Neural crest cell (in vitro differentiated cells): ENCODE measurements at regions not wholly inside any gene's neighbourhood (a gene's known extent, or its start where the extent isn't known, plus 50 kb on each side); places are given as distances from the start of the nearest gene placed in this dataset.

Experiments
- DNase-seq: peaks from one replicate; pipeline ENCODE4 v3.0.0; 2021; ENCODE audit warnings: low read depth, mixed read lengths, low spot score
- H3K27ac Mint-ChIP-seq: one replicate; pipeline ENCODE4 v1.8.0; 2021; ENCODE audit warnings: mild to moderate bottlenecking, mixed read lengths; ENCODE audit not compliant: unreplicated experiment
- H3K27me3 Mint-ChIP-seq: 2 replicates; pipeline ENCODE4 v1.8.0; 2021; ENCODE audit warnings: low read depth, mild to moderate bottlenecking, mixed read lengths
- H3K36me3 Mint-ChIP-seq: 2 replicates; pipeline ENCODE4 v1.8.0; 2021; ENCODE audit warnings: low read depth, mild to moderate bottlenecking, mixed read lengths
- H3K4me1 Mint-ChIP-seq: 2 replicates; pipeline ENCODE4 v1.8.0; 2021; ENCODE audit warnings: mixed read lengths
- H3K4me3 Mint-ChIP-seq: one replicate; pipeline ENCODE4 v1.8.0; 2021; ENCODE audit warnings: mild to moderate bottlenecking, mixed read lengths
- H3K9me3 Mint-ChIP-seq: 2 replicates; pipeline ENCODE4 v1.8.0; 2021; ENCODE audit warnings: mixed read lengths
- TF ChIP-seq, protein P1 (sequence below): fragments of 200-600 bp; sonication (generic); conservative IDR thresholded peaks from 2 replicates; pipeline ENCODE4 v1.5.0; 2021; ENCODE audit warnings: antibody characterized with exemption, mild to moderate bottlenecking

DNA sequence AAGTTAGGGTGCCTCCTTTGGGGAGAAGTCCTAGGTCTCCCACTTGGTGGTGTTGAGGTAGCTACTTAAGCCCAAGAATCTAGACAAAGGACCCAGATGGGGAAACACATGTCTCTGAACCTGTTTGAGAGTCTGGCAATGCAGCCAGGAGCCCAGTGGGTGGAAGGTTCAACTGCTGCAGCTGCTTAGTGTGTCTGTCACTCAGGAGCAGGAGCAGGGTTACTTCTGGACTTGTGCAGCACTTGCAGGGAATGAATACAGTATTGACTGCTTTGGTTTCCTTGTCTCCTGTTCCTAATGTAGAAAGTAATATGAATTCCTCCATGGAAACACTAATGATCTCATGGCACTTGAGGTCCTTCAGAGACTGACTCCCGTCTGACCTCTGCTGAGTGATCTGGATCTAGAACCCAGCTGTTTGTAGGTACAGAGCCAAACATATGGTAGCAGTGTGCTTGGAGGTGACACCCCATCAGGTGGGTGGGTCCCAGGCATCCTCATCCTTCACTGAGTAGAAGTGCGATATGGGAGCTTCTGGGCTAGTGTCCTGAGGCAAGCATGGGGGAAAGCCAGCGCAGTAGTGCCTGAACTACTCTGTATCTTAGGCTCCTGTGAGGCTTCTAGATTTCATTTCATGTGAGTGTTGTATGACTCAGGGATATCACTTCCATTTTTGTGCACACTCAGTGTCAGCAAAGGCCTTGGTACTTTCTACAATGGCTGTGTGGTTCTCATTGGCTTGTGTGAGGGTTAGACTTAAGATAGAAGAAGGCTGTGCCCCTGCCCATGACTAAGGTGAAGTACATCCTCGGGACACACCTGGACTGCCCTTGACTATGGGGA, 85.0 kb upstream of the WDR1 start:
- H3K36me3 Mint-ChIP-seq = no peaks in the 10 kb centered on the region

DNA sequence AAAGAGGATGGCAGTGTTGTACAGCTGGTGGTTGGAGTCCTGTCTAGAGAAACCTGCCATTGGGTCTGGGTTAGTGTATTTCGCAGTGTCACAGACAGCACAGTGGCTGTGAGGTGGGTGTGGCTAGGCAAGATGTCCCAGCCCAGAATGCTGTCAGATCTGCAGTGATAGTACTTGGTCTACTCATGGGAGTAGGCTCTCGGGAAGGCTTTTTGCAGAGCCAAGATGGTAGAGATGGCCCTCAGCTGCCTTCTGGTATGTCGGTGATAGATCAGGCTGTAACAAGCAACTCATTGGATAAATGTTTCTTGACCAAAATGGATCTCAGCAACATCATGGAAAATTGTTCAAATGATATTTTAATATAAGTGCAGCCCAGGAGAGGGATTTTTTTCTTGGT, 84.3 kb upstream of the WDR1 start:
- H3K9me3 Mint-ChIP-seq = peaks cover 5% of the 10 kb centered on the region
- H3K36me3 Mint-ChIP-seq = no peaks in the 10 kb centered on the region
- DNase-seq = no peak
- no peak overlapping the region for H3K27ac Mint-ChIP-seq
- H3K4me3 Mint-ChIP-seq = no peak overlapping the region
- TF ChIP-seq, protein P1, sequence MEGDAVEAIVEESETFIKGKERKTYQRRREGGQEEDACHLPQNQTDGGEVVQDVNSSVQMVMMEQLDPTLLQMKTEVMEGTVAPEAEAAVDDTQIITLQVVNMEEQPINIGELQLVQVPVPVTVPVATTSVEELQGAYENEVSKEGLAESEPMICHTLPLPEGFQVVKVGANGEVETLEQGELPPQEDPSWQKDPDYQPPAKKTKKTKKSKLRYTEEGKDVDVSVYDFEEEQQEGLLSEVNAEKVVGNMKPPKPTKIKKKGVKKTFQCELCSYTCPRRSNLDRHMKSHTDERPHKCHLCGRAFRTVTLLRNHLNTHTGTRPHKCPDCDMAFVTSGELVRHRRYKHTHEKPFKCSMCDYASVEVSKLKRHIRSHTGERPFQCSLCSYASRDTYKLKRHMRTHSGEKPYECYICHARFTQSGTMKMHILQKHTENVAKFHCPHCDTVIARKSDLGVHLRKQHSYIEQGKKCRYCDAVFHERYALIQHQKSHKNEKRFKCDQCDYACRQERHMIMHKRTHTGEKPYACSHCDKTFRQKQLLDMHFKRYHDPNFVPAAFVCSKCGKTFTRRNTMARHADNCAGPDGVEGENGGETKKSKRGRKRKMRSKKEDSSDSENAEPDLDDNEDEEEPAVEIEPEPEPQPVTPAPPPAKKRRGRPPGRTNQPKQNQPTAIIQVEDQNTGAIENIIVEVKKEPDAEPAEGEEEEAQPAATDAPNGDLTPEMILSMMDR = no peak
- peaks cover 13% of the 10 kb centered on the region for H3K27me3 Mint-ChIP-seq
- H3K4me1 Mint-ChIP-seq = no peaks in the 10 kb centered on the region

More for the DNA sequence above, 85.0 kb upstream of the WDR1 start:
- Mint-ChIP-seq H3K27me3 (peaks cover 13% of the 10 kb centered on the region), H3K27ac (no peak overlapping the region), H3K9me3 (no peaks in the 10 kb centered on the region), H3K4me3 (no peak overlapping the region), H3K4me1 (no peaks in the 10 kb centered on the region)
- TF ChIP-seq, protein P1 = no peak
- no peak for DNase-seq

DNA sequence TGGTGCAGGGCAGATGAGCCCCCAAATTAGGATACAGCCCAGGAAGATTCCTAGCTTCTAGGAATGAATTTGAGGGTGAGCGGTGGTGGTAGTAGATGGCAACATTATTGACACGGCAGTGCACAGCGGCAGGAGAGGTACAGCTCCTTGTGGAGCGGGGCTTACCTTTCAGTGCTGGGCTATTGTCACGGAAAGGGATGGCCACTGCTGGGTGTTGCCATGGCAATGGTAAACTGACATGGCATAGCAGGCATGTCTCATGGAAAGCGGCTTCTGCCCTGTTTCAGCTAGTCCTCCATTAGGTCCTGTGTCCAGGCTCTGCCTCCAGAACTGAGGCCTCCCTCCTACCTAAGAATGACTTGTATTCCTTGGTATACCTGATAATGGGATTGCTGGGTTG, 81.8 kb upstream of the WDR1 start:
- Mint-ChIP-seq H3K4me1 (no peaks in the 10 kb centered on the region), H3K27ac (no peak overlapping the region), H3K27me3 (peaks cover 13% of the 10 kb centered on the region), H3K36me3 (no peaks in the 10 kb centered on the region), H3K9me3 (peaks cover 5% of the 10 kb centered on the region), H3K4me3 (no peak overlapping the region)
- TF ChIP-seq, protein P1 = no peak
- DNase-seq = no peak

DNA sequence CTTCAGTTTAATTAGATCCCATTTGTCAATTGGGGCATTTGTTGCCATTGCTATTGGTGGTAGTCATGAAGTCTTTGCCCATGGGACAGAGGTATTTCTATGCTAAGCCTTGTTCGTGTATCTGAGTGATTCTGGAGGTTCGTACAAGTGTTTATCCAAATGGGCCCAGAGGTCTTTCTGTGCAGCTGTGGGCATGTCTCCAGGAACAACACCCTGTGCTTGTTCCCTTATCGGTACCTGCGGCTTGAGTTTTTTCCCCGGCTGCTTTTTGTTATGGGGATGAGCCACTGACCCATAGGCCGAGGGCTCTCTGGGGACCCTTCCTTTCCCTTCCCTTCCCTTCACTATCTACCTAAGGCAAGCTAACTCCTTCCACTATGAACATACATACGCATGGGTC, 81.4 kb upstream of the WDR1 start:
- Mint-ChIP-seq H3K4me3 (no peak overlapping the region), H3K9me3 (peaks cover 5% of the 10 kb centered on the region), H3K27ac (no peak overlapping the region), H3K27me3 (peaks cover 16% of the 10 kb centered on the region), H3K4me1 (no peaks in the 10 kb centered on the region), H3K36me3 (no peaks in the 10 kb centered on the region)
- DNase-seq = no peak
- TF ChIP-seq, protein P1 = no peak

DNA sequence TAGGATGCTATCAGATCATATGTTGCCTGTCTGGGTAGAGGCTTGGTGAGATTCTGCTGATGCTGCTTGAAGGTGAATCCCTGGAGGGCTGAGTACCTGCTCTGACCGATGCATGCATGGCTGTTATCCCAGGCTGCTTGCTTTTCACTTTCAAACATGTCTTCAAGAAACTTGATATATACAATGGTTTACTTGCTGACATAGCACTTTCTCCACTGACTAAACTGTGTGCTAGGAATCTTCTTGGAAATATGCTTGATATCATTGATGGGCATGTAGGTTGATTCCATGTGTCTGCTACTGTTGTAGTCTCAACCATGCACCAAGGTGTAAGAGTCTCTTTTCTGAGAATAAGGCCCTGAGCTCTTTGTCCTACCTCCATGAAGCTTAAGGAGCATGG, 79.6 kb upstream of the WDR1 start:
- no peak for DNase-seq
- no peaks in the 10 kb centered on the region for H3K4me1 Mint-ChIP-seq
- TF ChIP-seq, protein P1 = no peak
- H3K9me3 Mint-ChIP-seq = peaks cover 5% of the 10 kb centered on the region
- H3K27me3 Mint-ChIP-seq = peaks cover 20% of the 10 kb centered on the region
- H3K4me3 Mint-ChIP-seq = no peak overlapping the region
- no peak overlapping the region for H3K27ac Mint-ChIP-seq
- no peaks in the 10 kb centered on the region for H3K36me3 Mint-ChIP-seq
